ENCODE measurements at regions not wholly inside any gene's neighbourhood (a gene's known extent, or its start where the extent isn't known, plus 50 kb on each side); places are given as distances from the start of the nearest gene placed in this dataset.

DNA sequence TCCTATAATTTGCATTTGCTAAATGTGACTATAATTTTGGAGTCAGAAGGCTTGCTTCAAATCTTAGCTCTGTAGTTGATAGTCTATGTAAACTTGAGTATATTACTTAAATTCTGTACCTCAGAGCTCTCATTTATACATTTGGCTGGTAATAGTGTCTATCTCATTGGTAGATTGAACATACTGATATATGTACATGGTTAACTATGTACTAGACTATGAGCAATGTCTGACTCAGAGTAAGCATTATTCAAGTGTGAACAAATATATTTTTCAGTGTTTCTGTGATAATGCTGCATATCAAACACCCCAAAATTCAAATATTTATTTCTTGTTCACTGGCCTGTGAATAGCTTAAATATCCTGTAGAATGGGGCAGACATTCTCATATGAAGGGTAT, 1568.9 kb upstream of the PABPC4L start:
- DNase-seq, result no peak

DNA sequence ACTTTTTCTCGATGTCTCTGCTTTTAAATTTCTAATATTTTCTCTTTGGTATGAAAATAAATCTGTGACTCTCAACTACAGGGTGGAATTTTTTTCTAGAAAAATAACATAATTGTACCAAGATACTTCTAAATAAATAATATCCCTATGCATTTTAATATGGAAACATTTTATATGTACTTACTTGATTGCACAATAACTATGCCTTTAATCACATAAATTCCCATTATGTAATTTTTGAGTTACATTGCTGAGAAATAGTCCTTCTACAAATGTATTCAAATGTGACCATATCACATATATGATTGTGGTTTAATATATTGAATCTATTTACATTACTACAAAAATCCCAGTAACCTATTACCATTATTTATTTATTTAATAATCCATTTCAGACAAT, 1543.3 kb upstream of the PABPC4L start:
- DNase-seq, result no peak

DNA sequence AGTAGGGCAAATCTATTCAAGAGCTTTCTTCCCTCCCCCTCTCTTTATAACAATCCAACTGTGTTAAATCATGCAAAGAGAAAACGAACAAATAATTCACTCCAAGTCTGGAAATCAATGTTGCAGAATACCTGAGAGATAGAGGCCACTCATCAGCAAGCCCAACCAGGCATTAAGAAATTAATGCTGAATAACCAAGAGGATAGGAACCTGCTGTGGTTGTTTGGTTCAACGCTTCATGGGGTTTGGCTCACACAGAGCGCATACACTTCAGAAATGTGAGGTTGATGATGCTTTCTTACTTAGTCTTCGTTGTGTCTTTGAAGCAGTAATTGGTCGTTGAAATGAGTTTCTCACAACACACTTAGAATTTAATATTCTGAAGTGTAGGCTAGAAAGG, 1540.0 kb upstream of the PABPC4L start:
- no peak for DNase-seq

DNA sequence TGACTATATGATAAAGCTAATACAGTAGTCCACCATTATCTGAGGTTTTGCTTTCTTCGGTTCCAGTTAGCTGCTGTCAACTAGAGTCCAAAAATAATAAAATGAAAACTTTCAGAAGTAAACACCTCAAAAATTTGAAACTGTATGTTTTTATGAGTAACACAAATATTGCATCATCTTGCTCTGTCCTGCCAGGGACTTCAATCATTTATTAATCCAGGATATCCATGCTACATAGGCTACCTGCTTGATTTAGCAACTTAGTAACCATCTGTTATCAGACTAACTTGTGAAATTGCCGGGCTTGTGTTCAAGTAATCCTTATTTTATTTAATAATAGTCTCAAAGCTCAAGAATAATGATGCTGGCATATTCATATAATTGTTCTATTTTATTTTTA, 1537.8 kb upstream of the PABPC4L start:
- DNase-seq, result no peak

DNA sequence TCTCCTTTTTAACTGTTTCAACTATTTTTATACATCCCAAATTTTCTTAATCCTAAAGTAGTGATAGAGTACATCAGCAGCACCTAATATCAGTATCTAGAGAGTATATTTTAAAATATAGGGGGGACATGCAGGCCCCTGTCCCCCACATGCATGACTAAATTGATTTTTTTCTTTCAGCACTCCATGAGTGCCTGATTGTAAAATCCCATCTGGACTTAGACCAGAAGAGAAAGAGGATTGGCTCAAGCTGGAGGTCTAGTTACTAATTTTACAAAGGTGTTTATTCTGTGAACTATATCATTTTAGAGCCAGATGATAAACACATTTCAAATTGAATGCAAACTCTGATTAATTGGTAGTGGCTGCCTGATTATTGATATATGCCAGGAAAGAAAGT, 1533.9 kb upstream of the PABPC4L start:
- no peak for DNase-seq

GRCh38 chr4:135732448-135732847, 1530.9 kb upstream of the PABPC4L start:
- DNase-seq, result no peak

DNA sequence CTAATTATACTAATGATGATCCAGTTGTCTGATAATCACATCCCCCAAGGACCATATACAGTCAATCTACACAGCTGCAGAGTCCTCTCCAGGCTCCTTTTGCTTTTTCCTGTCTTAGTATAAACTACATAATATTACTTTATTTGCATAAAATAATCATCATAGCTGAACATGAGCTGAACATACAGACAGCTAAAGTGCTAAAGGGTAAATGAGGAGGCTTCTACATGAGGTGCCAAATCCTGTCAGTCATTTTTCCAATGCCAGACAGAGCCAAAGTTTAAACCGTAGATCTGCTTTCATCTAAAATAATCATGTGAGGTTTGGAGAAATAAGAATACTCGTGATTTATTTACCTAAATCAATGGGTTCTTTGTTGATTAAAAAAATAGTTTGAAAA, 1530.1 kb upstream of the PABPC4L start:
- no peak for DNase-seq

DNA sequence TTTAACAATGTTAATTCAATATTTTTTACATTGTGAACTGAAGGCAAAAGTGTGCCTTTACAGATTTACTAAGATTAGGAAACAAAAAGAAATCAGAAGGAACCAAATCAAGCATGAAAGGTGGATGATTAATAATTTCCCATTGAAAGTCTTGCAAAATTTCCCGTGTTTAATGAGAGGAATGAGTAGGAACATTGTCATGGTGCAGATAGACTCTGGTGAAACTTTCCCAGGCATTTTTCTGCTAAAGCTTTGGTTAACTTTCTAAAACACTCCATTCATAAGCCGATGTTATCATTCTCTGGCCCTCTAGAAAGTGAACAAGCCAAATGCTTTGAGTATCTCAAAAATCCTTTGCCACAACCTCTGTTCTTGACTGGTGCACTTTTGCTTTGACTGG, 1522.8 kb upstream of the PABPC4L start:
- no peak for DNase-seq

DNA sequence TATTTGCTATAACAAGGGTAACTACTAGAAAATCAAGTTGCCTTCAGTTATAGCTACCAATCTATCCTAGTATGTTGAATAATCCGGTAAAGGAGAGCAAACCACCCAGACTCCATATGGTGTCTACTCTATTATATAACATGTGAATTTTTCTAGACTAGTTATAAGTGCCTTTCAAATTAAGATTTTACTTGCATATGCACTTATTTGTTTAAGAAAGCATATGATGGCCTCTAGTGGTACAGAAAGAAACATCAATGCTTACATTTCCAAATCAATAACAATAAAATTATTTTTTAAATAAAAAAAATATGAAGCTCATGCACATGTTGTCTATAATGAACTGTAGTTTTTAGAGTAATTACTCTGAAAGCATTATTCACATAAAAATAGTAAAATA, 1516.4 kb upstream of the PABPC4L start:
- no peak for DNase-seq

- no peak for DNase-seq
Measured at GRCh38 chr4:135705343-135705742, 1503.8 kb upstream of the PABPC4L start.

GRCh38 chr4:135694066-135694465, 1492.5 kb upstream of the PABPC4L start:
- no peak for DNase-seq

- DNase-seq, result no peak
Measured at GRCh38 chr4:135684001-135684400, 1482.4 kb upstream of the PABPC4L start.

DNA sequence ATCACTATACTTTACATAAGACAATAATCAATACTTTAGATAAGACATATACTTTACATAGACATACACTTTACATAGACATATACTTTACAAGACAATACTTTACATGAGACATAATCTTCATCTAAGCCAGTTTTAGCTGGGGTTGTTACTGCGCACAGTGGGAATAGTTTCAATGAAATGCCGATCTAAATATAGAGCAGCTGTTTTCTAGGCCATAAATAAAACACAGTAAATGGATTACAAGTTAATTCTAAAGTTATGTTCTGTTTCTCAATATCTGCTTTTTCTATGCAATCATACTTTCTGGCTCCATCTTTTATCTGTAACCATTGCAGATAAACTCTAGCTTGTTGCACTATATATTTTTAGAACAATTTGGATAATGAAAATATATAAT, 1470.6 kb upstream of the PABPC4L start:
- DNase-seq, result no peak

- DNase-seq, result no peak
Measured at GRCh38 chr4:135670548-135670947, 1469.0 kb upstream of the PABPC4L start.

Measured in left hindlimb (tissue), 1 donor.